NCI-H1436 treated with DMSO at 0.1 percent for 48 hours (cell line): ENCODE measurements at regions not wholly inside any gene's neighbourhood (a gene's known extent, or its start where the extent isn't known, plus 50 kb on each side); places are given as distances from the start of the nearest gene placed in this dataset.
"Not testable (repeated sequence)": the region's sequence is repeated elsewhere in the genome, so short reads cannot be mapped to it uniquely, and the experiment has no call there.

Source experiments
- DNase-seq: peaks from one replicate; lab custom pipeline; 2025; lab: John Stamatoyannopoulos, UW

DNA sequence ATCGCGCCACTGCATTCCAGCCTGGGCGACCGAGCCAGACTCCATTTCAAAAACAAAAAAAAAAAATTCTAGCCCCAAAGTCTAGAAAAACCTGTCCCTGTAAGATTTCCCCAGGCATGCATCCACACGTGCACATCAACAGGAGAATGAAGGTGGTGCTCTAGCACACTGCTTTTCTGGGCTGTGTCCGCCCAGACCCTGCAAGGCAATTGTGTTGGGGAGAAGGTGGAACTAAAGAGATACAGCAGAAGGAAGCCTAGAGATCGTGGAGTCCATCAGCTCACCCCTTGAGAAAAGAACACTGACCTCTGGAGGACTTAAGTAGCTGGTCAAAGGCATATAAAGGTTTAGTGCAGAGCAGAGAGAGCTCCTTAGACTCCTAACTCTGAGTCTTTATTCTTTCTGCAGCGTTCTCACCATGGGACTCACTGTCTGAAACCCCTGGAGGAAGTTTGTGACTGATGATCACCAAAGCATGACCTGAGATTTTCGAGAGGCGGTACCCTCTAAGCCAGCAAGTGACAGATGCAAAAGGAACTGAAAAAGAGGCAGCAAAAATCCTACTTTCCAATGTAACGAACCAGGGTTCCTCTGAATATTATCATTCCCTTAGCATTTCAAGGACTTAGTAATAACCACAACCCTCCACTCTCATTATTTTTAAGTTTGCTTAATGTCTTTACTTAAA is 179.8 kb downstream of the MEX3B start:
- DNase-seq, result no peak

DNA sequence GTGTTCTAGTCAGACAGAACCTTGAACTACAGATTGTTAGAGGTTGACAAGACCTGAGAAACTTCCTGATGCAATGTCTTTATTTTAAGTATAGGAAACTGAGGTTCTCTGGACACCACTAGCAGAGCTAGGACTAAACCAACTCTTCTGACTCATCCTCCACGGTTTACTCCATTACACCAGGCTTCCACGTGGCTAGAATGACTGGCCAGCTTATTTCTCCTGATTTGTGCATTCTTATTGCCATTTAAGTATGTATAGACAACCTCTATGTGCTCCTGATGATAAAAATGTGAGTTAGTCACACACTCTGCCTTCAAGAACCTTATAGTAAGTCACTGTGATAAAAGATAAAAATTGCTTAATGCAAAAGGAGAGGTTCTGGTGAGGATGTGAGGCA is 182.7 kb downstream of the MEX3B start:
- no peak for DNase-seq

GRCh38 chr15:81859737-81860516 is 185.9 kb downstream of the MEX3B start:
- DNase-seq, result no peak

DNA sequence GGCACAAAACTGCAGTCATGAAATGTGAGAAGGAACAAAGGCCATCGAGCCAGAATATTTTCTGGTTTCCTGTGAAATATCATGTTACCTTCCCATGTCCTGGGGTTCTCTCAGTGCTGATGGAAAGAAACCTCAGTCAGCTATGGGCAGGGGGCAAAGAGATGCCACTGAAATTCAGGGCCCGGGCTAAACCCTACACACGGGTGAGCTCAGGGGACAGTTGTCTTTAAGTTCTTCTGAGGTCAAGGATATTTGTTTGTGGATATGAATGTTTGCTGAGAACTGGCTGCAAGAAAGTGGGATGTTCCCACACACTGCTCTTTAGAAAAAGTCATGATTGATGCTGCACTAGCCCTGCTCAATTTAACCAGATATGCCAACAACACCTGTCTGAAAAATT is 187.2 kb downstream of the MEX3B start:
- no peak for DNase-seq

- DNase-seq, result no peak
Measured at GRCh38 chr15:81858136-81858535, 187.7 kb downstream of the MEX3B start.

DNA sequence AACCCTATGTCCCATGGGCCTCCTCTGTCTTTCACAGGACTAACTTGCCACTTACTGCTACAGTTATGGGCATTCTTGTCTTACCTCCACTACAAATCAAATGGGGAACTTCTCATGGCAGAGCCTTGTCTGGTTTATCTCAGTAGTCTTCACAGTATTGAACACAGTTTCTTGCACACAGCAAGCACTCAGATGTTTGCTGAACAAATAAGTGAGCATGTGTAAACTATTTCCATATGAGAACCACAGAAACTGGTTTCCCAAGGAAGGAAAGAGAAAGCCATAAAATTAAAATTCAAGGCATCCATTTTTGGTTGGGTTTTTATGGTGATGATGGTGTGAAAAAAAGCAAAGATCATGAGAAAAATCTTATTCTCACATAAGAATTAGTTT is 189.2 kb downstream of the MEX3B start:
- no peak for DNase-seq

DNA sequence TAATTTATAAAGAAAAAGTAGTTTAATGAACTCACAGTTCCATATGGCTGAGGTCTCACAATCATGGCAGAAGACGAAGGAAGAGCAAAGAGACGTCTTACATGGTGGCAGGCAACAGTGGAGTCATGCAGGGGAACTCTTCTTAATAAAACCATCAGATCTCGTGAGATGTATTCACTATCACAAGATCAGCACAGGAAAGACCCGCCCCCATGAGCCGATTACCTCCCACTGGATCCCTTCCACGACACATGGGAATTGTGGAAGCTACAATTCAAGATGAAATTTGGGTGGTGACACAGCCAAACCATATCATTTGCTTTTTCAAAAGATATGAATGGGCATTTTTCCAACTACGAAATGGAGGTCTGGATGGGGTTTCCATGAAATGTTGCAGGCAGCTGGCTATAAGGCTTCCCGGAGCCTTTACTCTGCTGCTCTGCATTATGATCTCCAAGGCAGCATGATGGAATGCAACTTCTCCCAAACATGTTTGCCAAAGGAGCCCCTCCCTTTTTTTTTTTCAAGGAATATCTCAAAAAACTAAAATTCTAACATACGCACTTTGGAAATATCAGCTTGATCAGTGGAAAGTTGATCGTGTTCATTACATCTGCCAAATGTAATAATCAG is 189.7 kb downstream of the MEX3B start:
- DNase-seq, result no peak

GRCh38 chr15:81853150-81853748 is 192.6 kb downstream of the MEX3B start:
- no peak for DNase-seq

- no peak for DNase-seq
Measured at GRCh38 chr15:81852411-81853149, 193.2 kb downstream of the MEX3B start.

DNA sequence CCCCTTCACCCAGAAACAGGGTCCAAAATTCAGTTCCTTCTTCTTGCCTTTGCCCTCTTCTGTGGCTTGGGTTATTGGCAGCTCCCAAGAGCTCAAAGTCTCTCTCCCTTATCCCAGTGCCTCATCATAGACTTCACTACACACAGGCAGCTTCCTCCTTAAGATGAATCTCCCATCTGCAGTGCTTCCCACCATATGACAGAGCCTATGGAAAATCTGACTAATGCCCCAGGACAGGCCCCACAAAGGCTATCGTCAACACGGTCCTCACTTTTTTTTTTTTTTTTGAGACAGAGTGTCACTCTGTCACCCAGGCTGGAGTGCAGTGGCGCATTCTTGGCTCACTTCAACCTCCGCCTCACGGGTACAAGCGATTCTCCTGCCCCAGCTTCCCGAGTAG is 194.1 kb downstream of the MEX3B start:
- no peak for DNase-seq

- no peak for DNase-seq
Measured at GRCh38 chr15:81851325-81851724, 194.5 kb downstream of the MEX3B start.

DNA sequence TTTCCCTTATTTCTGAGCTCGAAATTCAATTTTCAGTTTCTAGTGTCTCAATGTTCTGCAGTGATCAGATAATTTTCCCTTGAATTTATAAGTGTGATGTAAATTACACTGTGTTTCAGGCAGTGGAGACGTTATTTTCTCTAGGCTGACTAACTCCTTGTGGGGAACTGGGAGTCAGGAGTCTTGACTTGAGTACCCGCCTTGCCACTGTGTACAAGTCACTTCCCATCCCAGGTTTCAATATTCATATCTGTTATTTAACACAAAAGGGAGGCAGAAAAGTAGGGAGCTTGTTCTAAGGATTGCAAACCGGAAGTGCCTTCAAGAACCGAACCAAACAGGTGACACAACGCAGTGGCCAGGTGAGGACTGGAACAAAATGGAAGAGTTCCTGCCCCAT is 196.5 kb downstream of the MEX3B start:
- no peak for DNase-seq

GRCh38 chr15:81848701-81849100 is 197.1 kb downstream of the MEX3B start:
- no peak for DNase-seq

GRCh38 chr15:81843757-81844407 is 201.9 kb downstream of the MEX3B start:
- no peak for DNase-seq

GRCh38 chr15:81843226-81843625 is 202.6 kb downstream of the MEX3B start:
- no peak for DNase-seq

- no peak for DNase-seq
Measured at GRCh38 chr15:81839387-81839786, 206.4 kb downstream of the MEX3B start.

GRCh38 chr15:81835731-81836130 is 210.1 kb downstream of the MEX3B start:
- DNase-seq, result no peak

DNA sequence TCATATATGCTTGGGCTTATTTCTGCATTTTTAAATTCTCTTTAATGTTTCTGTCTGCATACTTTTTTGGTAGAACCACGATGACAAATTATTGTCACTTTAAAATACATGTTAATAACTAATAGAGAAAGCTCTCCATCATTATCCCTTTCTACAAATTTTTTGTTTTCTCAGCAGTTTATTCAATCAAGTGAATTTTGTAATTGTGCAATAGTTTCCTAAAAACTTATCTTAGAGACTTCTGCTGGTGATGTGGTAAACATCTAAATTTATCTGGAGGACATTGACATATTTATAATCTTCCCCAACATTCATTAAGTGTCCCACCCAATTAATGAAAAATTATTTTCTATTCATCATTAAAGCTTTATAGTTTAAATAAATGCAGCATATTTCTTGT is 215.3 kb downstream of the MEX3B start:
- DNase-seq, result no peak

- DNase-seq, result no peak
Measured at GRCh38 chr15:81829918-81830317, 215.9 kb downstream of the MEX3B start.

DNA sequence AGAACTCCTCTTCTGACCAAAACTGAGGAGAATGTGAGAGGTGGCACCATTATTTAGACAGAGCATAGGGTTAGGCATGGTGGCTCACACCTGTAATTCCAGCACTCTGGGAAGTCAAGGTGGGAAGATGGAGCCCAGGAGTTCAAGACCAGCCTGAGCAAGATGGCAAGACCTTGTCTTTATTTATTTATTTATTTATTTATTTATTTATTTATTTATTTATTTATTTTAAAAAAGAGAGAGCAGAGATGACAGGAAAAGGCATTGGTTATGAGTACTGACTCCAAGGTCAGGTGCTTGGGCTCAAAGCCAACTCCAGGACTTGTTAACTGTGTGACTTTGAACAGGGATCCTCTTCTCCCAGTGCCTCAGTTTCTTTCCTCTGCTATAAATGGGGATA is 217.7 kb downstream of the MEX3B start:
- no peak for DNase-seq

DNA sequence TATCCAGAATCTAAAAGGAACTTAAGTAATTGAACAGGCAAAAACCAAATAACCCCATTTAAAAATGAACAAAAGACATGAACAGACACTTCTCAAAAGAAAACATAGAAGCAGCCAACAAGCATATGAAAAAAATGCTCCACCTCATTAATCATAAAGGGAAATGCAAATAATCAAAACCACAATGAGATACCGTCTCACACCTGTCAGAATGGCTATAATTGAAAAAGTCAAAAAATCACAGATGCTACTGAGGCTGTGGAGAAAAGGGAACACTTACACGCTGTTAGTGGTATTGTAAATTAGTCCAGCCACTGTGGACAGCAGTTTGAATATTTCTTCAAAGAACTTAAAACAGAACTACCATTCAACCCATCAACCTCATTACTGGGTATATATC is 220.7 kb downstream of the MEX3B start:
- peak; percentile 55 for DNase-seq

DNA sequence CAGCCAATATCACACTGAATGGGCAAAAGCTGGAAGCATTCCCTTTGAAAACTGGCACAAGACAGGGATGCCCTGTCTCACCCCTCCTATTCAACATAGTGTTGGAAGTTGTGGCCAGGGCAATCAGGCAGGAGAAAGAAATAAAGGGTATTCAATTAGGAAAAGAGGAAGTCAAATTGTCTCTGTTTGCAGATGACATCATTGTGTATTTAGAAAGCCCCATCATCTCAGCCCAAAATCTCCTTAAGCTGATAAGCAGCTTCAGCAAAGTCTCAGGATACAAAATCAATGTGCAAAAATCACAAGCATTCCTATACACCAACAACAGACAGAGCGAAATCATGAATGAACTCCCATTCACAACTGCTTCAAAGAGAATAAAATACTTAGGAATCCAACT is 223.2 kb downstream of the MEX3B start:
- DNase-seq, result not testable (repeated sequence)
